Endodermal cell (in vitro differentiated cells): ENCODE measurements at regions not wholly inside any gene's neighbourhood (a gene's known extent, or its start where the extent isn't known, plus 50 kb on each side); places are given as distances from the start of the nearest gene placed in this dataset.

ENCODE experiments used
- DNase-seq: peaks from one replicate; pipeline ENCODE4 v3.0.0-alpha.2; 2017
- H3K27ac ChIP-seq: 2 replicates; pipeline ENCODE4 v1.5.1; 2013; ENCODE audit warnings: mild to moderate bottlenecking, low read depth, low read length, moderate library complexity
- H3K27me3 ChIP-seq: 2 replicates; pipeline ENCODE4 v1.6.1; 2013; ENCODE audit warnings: mild to moderate bottlenecking, low read length, moderate library complexity; ENCODE audit not compliant: insufficient read depth, control insufficient read depth, poor library complexity, severe bottlenecking
- H3K36me3 ChIP-seq: 2 replicates; pipeline ENCODE4 v1.7.0; 2013; ENCODE audit warnings: mild to moderate bottlenecking, low read length, moderate library complexity; ENCODE audit not compliant: control insufficient read depth, insufficient read depth
- H3K4me1 ChIP-seq: one replicate; pipeline ENCODE4 v1.7.0; 2013; ENCODE audit warnings: low read length; ENCODE audit not compliant: control insufficient read depth, insufficient read depth
- H3K4me3 ChIP-seq: 2 replicates; pipeline ENCODE4 v1.5.1; 2013; ENCODE audit warnings: mild to moderate bottlenecking, low read length, moderate library complexity
- H3K9ac ChIP-seq: 2 replicates; pipeline ENCODE4 v1.6.1; 2013; ENCODE audit warnings: mild to moderate bottlenecking, low read length, moderate library complexity; ENCODE audit not compliant: poor library complexity, severe bottlenecking; ENCODE audit errors: extremely low read depth
- H3K9me3 ChIP-seq: 2 replicates; pipeline ENCODE4 v1.6.1; 2013; ENCODE audit warnings: mild to moderate bottlenecking, low read length, moderate library complexity; ENCODE audit not compliant: control insufficient read depth
- H3K27ac Mint-ChIP-seq: 2 replicates; pipeline ENCODE4 v1.8.0; 2020; ENCODE audit warnings: mixed read lengths
- H3K27me3 Mint-ChIP-seq: 2 replicates; pipeline ENCODE4 v1.8.0; 2021; ENCODE audit warnings: mild to moderate bottlenecking, mixed read lengths; ENCODE audit not compliant: insufficient read depth
- H3K36me3 Mint-ChIP-seq: 2 replicates; pipeline ENCODE4 v1.8.0; 2020; ENCODE audit warnings: low read depth, mixed read lengths
- H3K4me1 Mint-ChIP-seq: 2 replicates; pipeline ENCODE4 v1.8.0; 2020; ENCODE audit warnings: mixed read lengths
- H3K4me3 Mint-ChIP-seq: 2 replicates; pipeline ENCODE4 v1.8.0; 2020; ENCODE audit warnings: mild to moderate bottlenecking, moderate library complexity, mixed read lengths
- H3K9me3 Mint-ChIP-seq: 2 replicates; pipeline ENCODE4 v1.8.0; 2020; ENCODE audit warnings: mild to moderate bottlenecking, mixed read lengths
- CTCF ChIP-seq: fragments of 200-600 bp; sonication (generic); conservative IDR thresholded peaks from 2 replicates; pipeline ENCODE4 v1.5.0; 2021; ENCODE audit warnings: antibody characterized with exemption, mild to moderate bottlenecking
- WGBS, 2 experiments: methylation state at CpG; one replicate each; pipeline versions ENCODE4 v1.1.5 to v1.1.7; 2013; ENCODE audit warnings: missing lambda C conversion rate in 2 of 2, mixed read lengths in 1 of 2; ENCODE audit not compliant: insufficient coverage in 1 of 2, insufficient read length in 1 of 2; 5-methylcytosine and 5-hydroxymethylcytosine counted together

GRCh38 chr3:135779024-135779423 lies 186.5 kb upstream of the PPP2R3A start:
- no peak overlapping the region for H3K4me3 ChIP-seq
- DNase-seq: no peak
- WGBS, 2 experiments: 77 to 83% methylated on average over 1 of the region's 1 CpG
- Mint-ChIP-seq H3K4me1 (no peaks in the 10 kb centered on the region), H3K36me3 (no peaks in the 10 kb centered on the region), H3K9me3 (no peaks in the 10 kb centered on the region), H3K4me3 (no peak overlapping the region), H3K27ac (no peak overlapping the region), H3K27me3 (peaks cover 7% of the 10 kb centered on the region)
- H3K27ac ChIP-seq: no peak overlapping the region
- no peak overlapping the region for H3K9ac ChIP-seq
- no peaks in the 10 kb centered on the region for H3K9me3 ChIP-seq
- TF ChIP-seq CTCF: no peak
- no peaks in the 10 kb centered on the region for H3K36me3 ChIP-seq
- H3K4me1 ChIP-seq: no peaks in the 10 kb centered on the region
- H3K27me3 ChIP-seq: no peaks in the 10 kb centered on the region

GRCh38 chr3:135779590-135780235 lies 185.8 kb upstream of the PPP2R3A start:
- Histone ChIP-seq H3K36me3 (no peaks in the 10 kb centered on the region), H3K27me3 (no peaks in the 10 kb centered on the region), H3K4me1 (no peaks in the 10 kb centered on the region), H3K27ac (no peak overlapping the region), H3K4me3 (no peak overlapping the region), H3K9ac (no peak overlapping the region), H3K9me3 (no peaks in the 10 kb centered on the region)
- no peak for DNase-seq
- TF ChIP-seq CTCF: no peak
- Mint-ChIP-seq H3K27ac (no peak overlapping the region), H3K9me3 (no peaks in the 10 kb centered on the region), H3K27me3 (peaks cover 7% of the 10 kb centered on the region), H3K36me3 (no peaks in the 10 kb centered on the region), H3K4me1 (no peaks in the 10 kb centered on the region), H3K4me3 (no peak overlapping the region)
- WGBS, 2 experiments: 80 to 88% methylated on average over 1 to 6 of the region's 6 CpGs

GRCh38 chr3:135781026-135781815 lies 184.3 kb upstream of the PPP2R3A start:
- DNase-seq: no peak
- WGBS, 2 experiments: 82 to 88% methylated on average over 1 to 3 of the region's 3 CpGs
- Mint-ChIP-seq H3K9me3 (no peaks in the 10 kb centered on the region), H3K27ac (no peak overlapping the region), H3K4me3 (no peak overlapping the region), H3K4me1 (no peaks in the 10 kb centered on the region), H3K27me3 (peaks cover 4% of the 10 kb centered on the region), H3K36me3 (no peaks in the 10 kb centered on the region)
- Histone ChIP-seq H3K27ac (no peak overlapping the region), H3K36me3 (no peaks in the 10 kb centered on the region), H3K4me3 (no peak overlapping the region), H3K9me3 (no peaks in the 10 kb centered on the region), H3K27me3 (no peaks in the 10 kb centered on the region), H3K4me1 (no peaks in the 10 kb centered on the region), H3K9ac (no peak overlapping the region)
- no peak for TF ChIP-seq CTCF
